Adrenal gland (tissue), 9 donors: ENCODE measurements at regions not wholly inside any gene's neighbourhood (a gene's known extent, or its start where the extent isn't known, plus 50 kb on each side); places are given as distances from the start of the nearest gene placed in this dataset.

ENCODE experiments used
- DNase-seq, 7 donors: peaks; one replicate each; pipeline ENCODE4 v3.0.0-alpha.2; 2019 to 2020
- H3K27ac ChIP-seq, 5 donors: fragments of 200-600 bp; sonication (generic) in 4 of 5; 1 replicate in 3 of 5; 2 replicates in 2 of 5; pipeline versions ENCODE4 v1.5.1 to v1.8.0; 2016 to 2020; ENCODE audit warnings: mild to moderate bottlenecking in 1 of 5
- H3K27me3 ChIP-seq: fragments of 200-600 bp; 2 replicates; pipeline ENCODE4 v1.8.0; 2021
- H3K36me3 ChIP-seq, 2 donors: fragments of 200-600 bp; replicated peaks in 1 of 2; 1 replicate in 1 of 2; 2 replicates in 1 of 2; pipeline versions ENCODE4 v1.5.1 to v1.8.0; 2018 to 2022
- H3K4me1 ChIP-seq, 2 donors: fragments of 200-600 bp; replicated peaks in 1 of 2; 1 replicate in 1 of 2; 2 replicates in 1 of 2; pipeline versions ENCODE4 v1.5.1 to v1.8.0; 2018 to 2021
- H3K4me3 ChIP-seq, 4 donors: fragments of 200-600 bp; sonication (generic) in 3 of 4; one replicate each; pipeline ENCODE4 v1.5.1; 2016 to 2018
- H3K9me3 ChIP-seq, 3 donors: fragments of 200-600 bp; sonication (generic) in 1 of 3; replicated peaks in 1 of 3; 1 replicate in 2 of 3; 2 replicates in 1 of 3; pipeline versions ENCODE4 v1.5.1 to v1.8.0; 2016 to 2021
- POLR2A ChIP-seq, 2 donors: fragments of 450-650 bp; IDR thresholded peaks; one replicate each; pipeline ENCODE4 v1.6.1; 2017; ENCODE audit warnings: antibody characterized with exemption in 2 of 2, mild to moderate bottlenecking in 2 of 2, moderate library complexity in 1 of 2
- WGBS, 4 donors: extraction: QIAGEN DNeasy Blood & Tissue Kit in 2 of 4; methylation state at CpG; one replicate each; pipeline versions ENCODE4 v1.1.5 to v1.1.7; 2013 to 2017; 5-methylcytosine and 5-hydroxymethylcytosine counted together
- intact Hi-C, 2 donors: fragments of 100-400 bp; cut with DNase I; formaldehyde crosslinking; loops; one replicate each; pipeline versions ENCODE4 v1.14.1 to v1.15.0; 2022 to 2023
- TF ChIP-seq, protein P1 (sequence below), 6 experiments: fragments of 450-650 bp in 4 of 6; fragments of 200-600 bp in 2 of 6; sonication (generic) in 1 of 6; IDR thresholded peaks; 1 replicate in 5 of 6; 2 replicates in 1 of 6; pipeline versions ENCODE4 v1.5.1 to v1.8.0; 2016 to 2021; ENCODE audit warnings: antibody characterized with exemption in 6 of 6, mild to moderate bottlenecking in 2 of 6, moderate library complexity in 1 of 6
- donor health status: healthy with polysubstance abuse.
- donor health status: Bipolar disorder and iron deficiency.
- donor health status: DM: yes; HTN: yes; CAD: no.
- donor health status: DM: no; HTN: no; CAD: no.
- donor health status: DM: no; HTN: no; CAD: no.

DNA sequence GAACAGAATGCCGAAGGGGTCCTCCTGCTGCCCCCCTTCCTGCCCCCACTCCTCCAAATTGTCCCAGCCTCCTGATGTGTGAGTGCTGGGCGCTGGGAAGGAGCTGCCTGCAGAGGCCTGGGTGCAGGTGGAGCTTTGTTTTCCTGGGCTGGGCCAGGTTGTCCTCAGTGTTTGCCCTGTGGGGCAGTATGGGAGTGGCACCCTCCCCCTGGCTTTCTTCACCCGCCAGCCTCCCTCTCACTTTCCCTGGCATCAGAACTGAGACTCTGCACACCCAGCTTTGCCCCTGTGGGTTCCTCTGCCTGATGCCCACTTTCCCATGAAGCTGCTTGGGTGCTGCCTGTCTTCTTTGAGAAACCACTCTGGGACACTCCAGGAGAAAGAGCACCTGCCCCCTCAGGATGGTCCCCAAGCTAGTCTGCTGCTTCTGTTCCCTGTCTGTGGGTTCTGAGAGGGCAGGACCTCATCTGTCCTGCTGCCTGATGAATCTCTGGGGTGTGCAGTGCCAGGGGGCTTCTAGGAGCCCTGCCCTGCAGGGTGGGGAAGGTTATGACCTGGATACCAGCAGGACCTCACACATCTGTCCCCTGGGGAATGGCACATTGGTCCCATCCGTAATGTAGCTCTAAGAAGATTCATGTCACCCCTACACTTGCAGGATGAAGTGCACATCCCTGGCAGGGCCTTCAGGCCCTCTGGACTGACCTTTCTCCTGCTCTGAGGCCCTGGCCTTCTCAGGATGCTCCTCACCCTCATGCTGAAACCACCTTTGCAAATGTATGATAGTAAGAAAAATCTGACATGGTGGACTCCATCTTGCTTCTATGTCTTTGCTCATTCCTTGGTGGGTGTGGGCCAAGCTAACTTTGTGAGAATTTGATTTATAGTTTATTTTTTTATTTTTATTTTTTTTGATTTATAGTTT lies 146.8 kb upstream of the HS6ST1 start:
- Histone ChIP-seq H3K4me1 (no peaks in the 10 kb centered on the region), H3K4me3 (no peak overlapping the region), H3K27me3 (no peaks in the 10 kb centered on the region), H3K27ac (no peak overlapping the region), H3K36me3 (no peaks in the 10 kb centered on the region), H3K9me3 (peaks cover 0 to 20% (median 0%) of the 10 kb centered on the region in 3 donors)
- peak in 3 of 7 donors; percentile 7 to 30 (median 14) for DNase-seq
- intact Hi-C loops, result no loop called here
- WGBS, 4 donors, result 91 to 96% (median 94%) methylated on average over 3 to 4 of the region's 4 CpGs
- TF ChIP-seq, protein P1, sequence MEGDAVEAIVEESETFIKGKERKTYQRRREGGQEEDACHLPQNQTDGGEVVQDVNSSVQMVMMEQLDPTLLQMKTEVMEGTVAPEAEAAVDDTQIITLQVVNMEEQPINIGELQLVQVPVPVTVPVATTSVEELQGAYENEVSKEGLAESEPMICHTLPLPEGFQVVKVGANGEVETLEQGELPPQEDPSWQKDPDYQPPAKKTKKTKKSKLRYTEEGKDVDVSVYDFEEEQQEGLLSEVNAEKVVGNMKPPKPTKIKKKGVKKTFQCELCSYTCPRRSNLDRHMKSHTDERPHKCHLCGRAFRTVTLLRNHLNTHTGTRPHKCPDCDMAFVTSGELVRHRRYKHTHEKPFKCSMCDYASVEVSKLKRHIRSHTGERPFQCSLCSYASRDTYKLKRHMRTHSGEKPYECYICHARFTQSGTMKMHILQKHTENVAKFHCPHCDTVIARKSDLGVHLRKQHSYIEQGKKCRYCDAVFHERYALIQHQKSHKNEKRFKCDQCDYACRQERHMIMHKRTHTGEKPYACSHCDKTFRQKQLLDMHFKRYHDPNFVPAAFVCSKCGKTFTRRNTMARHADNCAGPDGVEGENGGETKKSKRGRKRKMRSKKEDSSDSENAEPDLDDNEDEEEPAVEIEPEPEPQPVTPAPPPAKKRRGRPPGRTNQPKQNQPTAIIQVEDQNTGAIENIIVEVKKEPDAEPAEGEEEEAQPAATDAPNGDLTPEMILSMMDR (IDR thresholded peaks at IDR 0.05), result no peak
- no peak for TF ChIP-seq POLR2A (IDR thresholded peaks at IDR 0.05)

DNA sequence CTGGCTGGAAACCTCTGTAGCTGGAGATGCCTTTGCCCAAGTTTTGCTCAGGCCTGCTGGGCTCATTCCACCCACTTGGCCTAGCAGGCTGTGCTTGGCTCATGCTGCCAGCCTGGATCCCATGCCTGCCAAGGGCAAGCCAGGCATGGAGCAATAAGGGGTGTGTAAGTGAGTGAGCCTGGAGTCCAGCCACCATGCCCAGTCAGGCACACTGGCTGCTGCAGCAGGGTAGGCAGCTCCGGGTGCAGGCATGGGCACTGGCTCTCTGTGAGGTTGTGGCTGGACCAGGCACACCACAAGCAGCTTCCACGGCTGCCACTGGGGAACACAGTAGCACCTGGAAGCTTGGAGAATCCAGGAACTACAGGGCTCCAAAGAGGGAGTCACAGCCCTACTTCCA lies 147.7 kb upstream of the HS6ST1 start:
- peaks cover 0 to 16% (median 0%) of the 10 kb centered on the region in 3 donors for H3K9me3 ChIP-seq
- WGBS, 4 donors, result 78 to 94% (median 81%) methylated on average over 2 of the region's 2 CpGs
- DNase-seq, result peak; percentile 66 to 90 (median 85)
- H3K27me3 ChIP-seq, result no peaks in the 10 kb centered on the region
- H3K36me3 ChIP-seq, result no peaks in the 10 kb centered on the region
- H3K27ac ChIP-seq, result no peak overlapping the region
- intact Hi-C loops, result no loop called here
- H3K4me3 ChIP-seq, result no peak overlapping the region
- H3K4me1 ChIP-seq, result no peaks in the 10 kb centered on the region
- TF ChIP-seq, protein P1 (IDR thresholded peaks at IDR 0.05), result peak in 2 of 6 experiments; percentile 4 to 18
- TF ChIP-seq POLR2A (IDR thresholded peaks at IDR 0.05), result no peak

DNA sequence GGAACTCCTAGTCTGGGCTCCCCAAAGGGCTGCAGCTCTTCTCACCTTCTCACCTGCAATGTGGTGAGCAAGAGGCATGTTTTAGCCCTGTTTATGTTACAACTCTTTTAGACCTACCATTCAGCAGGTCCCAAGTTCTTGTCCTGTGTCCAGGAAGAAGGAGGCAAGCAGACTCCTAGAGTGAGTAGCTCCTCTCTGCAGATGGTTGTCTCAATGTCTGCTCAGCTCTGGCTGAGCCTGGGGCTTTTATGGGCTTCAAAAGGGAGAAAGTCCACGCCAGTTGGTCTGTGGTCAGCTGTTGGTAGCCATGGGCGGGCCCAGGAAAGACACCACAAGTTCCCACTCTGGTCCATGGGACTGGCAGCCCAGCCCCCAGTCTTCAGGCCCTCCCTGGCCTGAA lies 148.1 kb upstream of the HS6ST1 start:
- no peak overlapping the region for H3K4me3 ChIP-seq
- H3K27me3 ChIP-seq, result no peaks in the 10 kb centered on the region
- H3K36me3 ChIP-seq, result no peaks in the 10 kb centered on the region
- H3K9me3 ChIP-seq, result peaks cover 0 to 16% (median 0%) of the 10 kb centered on the region in 3 donors
- DNase-seq, result peak in 3 of 7 donors; percentile 12 to 37 (median 16)
- 88 to 100% (median 96%) methylated on average over 2 of the region's 2 CpGs; no CpG with 5 or more reads in 1 of the 4 donors for WGBS, 4 donors
- no peak for TF ChIP-seq POLR2A (IDR thresholded peaks at IDR 0.05)
- TF ChIP-seq, protein P1 (IDR thresholded peaks at IDR 0.05), result no peak
- H3K4me1 ChIP-seq, result no peaks in the 10 kb centered on the region
- H3K27ac ChIP-seq, result no peak overlapping the region
- intact Hi-C loops, result no loop called here

DNA sequence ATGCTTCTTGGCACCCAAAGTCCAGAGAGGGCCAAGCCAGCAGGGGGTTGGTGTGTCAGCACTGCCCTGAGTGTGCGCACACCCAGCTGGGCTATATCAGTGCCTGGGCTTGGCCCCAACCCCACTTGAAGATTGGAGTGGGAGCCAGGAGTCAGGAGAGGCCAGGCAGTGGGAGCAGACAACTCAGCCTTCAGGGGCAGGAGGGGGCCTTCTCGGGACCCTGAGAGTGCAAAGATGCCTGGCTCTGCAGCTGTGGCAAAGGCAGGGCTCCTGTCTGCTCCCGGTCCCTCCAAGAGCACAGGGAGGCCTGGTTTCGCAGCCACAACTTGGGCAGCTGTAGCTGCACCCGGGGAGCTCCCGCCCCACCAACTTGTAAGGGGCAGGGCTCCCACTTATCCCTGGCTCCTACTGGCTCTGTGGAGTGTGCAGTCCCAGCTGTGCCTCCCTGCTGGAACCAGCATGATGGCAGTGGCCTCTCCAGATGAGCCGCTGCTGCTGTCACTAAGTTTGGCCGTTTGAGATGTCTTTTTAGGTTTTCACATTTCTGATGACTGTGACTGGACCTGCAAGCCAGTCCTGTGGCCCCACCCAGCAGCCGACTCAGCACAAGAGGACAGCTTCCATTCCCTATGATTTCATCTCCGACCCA lies 148.8 kb upstream of the HS6ST1 start:
- WGBS, 4 donors, result 82 to 94% (median 91%) methylated on average over 2 to 10 of the region's 10 CpGs
- H3K27ac ChIP-seq, result no peak overlapping the region
- peaks cover 0 to 16% (median 0%) of the 10 kb centered on the region in 3 donors for H3K9me3 ChIP-seq
- H3K4me1 ChIP-seq, result no peaks in the 10 kb centered on the region
- H3K36me3 ChIP-seq, result no peaks in the 10 kb centered on the region
- no peak for TF ChIP-seq POLR2A (IDR thresholded peaks at IDR 0.05)
- TF ChIP-seq, protein P1 (IDR thresholded peaks at IDR 0.05), result no peak
- H3K27me3 ChIP-seq, result no peaks in the 10 kb centered on the region
- no peak overlapping the region for H3K4me3 ChIP-seq
- DNase-seq, result peak in 3 of 7 donors; percentile 9 to 24 (median 16)
- intact Hi-C loops, result no loop called here
